HepG2 (cell line): ENCODE measurements at regions not wholly inside any gene's neighbourhood (a gene's known extent, or its start where the extent isn't known, plus 50 kb on each side); places are given as distances from the start of the nearest gene placed in this dataset.

Experiments
- E2F1 ChIP-seq: sonication (generic); formaldehyde crosslinking; IDR thresholded peaks from 2 replicates; pipeline ENCODE4 v1.5.0; 2020; ENCODE audit warnings: missing genetic modification reagents
- GPN1 ChIP-seq: sonication (generic); formaldehyde crosslinking; IDR thresholded peaks from 2 replicates; pipeline ENCODE4 v1.5.1; 2020; ENCODE audit warnings: missing genetic modification reagents, borderline replicate concordance
- HOXA7 ChIP-seq: sonication (generic); formaldehyde crosslinking; IDR thresholded peaks from 2 replicates; pipeline ENCODE4 v1.8.1; 2022; ENCODE audit warnings: mild to moderate bottlenecking, missing genetic modification reagents, moderate library complexity
- KAT8 ChIP-seq: IDR thresholded peaks from 2 replicates; pipeline ENCODE4 v1.6.1; 2016; ENCODE audit warnings: missing genetic modification reagents, missing compliant biosample characterization
- KLF6 ChIP-seq: IDR thresholded peaks from 2 replicates; pipeline ENCODE4 v1.8.0; 2016; ENCODE audit warnings: missing biosample characterization, missing genetic modification reagents
- POLR2A ChIP-seq, 2 experiments: IDR thresholded peaks; 2 replicates each; pipeline ENCODE4 v1.6.1; 2011; ENCODE audit warnings: low read depth in 2 of 2, low read length in 2 of 2, mild to moderate bottlenecking in 1 of 2, moderate library complexity in 1 of 2; ENCODE audit not compliant: insufficient read depth in 1 of 2
- TOE1 ChIP-seq: sonication (generic); formaldehyde crosslinking; IDR thresholded peaks from 2 replicates; pipeline ENCODE4 v1.4.0; 2020; ENCODE audit warnings: mild to moderate bottlenecking, missing genetic modification reagents
- TRIM24 ChIP-seq: sonication (generic); formaldehyde crosslinking; IDR thresholded peaks from 2 replicates; pipeline ENCODE4 v1.8.0; 2022; ENCODE audit warnings: mild to moderate bottlenecking, missing genetic modification reagents
- ZBTB43 ChIP-seq: sonication (generic); formaldehyde crosslinking; conservative IDR thresholded peaks from 2 replicates; pipeline ENCODE4 v1.4.0; 2020; ENCODE audit warnings: missing genetic modification reagents
- ZNF772 ChIP-seq: sonication (generic); formaldehyde crosslinking; IDR thresholded peaks from 2 replicates; pipeline ENCODE4 v1.5.0; 2020; ENCODE audit warnings: mild to moderate bottlenecking, missing genetic modification reagents
- TF ChIP-seq, protein P1 (sequence below): sonication (generic); formaldehyde crosslinking; IDR thresholded peaks from 2 replicates; pipeline ENCODE4 v1.5.0; 2020; ENCODE audit warnings: mild to moderate bottlenecking, missing genetic modification reagents, moderate library complexity
- TF ChIP-seq, protein P2 (sequence below): sonication (generic); formaldehyde crosslinking; IDR thresholded peaks from 2 replicates; pipeline ENCODE4 v1.5.1; 2020; ENCODE audit warnings: mild to moderate bottlenecking, missing genetic modification reagents, borderline replicate concordance
- TF ChIP-seq, protein P3 (sequence below): sonication (generic); formaldehyde crosslinking; IDR thresholded peaks from 2 replicates; pipeline ENCODE4 v1.4.0; 2020; ENCODE audit warnings: mild to moderate bottlenecking, missing genetic modification reagents, borderline replicate concordance

- no peak for TF ChIP-seq KLF6 (CRISPR knock-in tag)
- no peak for TF ChIP-seq ZBTB43
- TF ChIP-seq KAT8 (CRISPR knock-in tag) = no peak
- TF ChIP-seq, protein P1, sequence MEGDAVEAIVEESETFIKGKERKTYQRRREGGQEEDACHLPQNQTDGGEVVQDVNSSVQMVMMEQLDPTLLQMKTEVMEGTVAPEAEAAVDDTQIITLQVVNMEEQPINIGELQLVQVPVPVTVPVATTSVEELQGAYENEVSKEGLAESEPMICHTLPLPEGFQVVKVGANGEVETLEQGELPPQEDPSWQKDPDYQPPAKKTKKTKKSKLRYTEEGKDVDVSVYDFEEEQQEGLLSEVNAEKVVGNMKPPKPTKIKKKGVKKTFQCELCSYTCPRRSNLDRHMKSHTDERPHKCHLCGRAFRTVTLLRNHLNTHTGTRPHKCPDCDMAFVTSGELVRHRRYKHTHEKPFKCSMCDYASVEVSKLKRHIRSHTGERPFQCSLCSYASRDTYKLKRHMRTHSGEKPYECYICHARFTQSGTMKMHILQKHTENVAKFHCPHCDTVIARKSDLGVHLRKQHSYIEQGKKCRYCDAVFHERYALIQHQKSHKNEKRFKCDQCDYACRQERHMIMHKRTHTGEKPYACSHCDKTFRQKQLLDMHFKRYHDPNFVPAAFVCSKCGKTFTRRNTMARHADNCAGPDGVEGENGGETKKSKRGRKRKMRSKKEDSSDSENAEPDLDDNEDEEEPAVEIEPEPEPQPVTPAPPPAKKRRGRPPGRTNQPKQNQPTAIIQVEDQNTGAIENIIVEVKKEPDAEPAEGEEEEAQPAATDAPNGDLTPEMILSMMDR (CRISPR knock-in tag) = no peak
- no peak for TF ChIP-seq ZNF772 (CRISPR knock-in tag)
- TF ChIP-seq, protein P2, sequence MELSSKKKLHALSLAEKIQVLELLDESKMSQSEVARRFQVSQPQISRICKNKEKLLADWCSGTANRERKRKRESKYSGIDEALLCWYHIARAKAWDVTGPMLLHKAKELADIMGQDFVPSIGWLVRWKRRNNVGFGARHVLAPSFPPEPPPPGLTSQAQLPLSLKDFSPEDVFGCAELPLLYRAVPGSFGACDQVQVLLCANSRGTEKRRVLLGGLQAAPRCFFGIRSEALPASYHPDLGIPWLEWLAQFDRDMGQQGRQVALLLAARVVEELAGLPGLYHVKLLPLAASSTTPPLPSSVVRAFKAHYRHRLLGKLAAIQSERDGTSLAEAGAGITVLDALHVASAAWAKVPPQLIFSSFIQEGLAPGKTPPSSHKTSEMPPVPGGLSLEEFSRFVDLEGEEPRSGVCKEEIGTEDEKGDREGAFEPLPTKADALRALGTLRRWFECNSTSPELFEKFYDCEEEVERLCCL = no peak
- no peak for TF ChIP-seq GPN1 (CRISPR knock-in tag)
- TF ChIP-seq TRIM24 (CRISPR knock-in tag) = no peak
- no peak for TF ChIP-seq POLR2A (IDR thresholded peaks at IDR 0.05; ENCODE audit: insufficient read depth in 1 of 2, low read depth in 2 of 2, low read length in 2 of 2)
- TF ChIP-seq E2F1 (CRISPR knock-in tag) = no peak
- TF ChIP-seq, protein P3, sequence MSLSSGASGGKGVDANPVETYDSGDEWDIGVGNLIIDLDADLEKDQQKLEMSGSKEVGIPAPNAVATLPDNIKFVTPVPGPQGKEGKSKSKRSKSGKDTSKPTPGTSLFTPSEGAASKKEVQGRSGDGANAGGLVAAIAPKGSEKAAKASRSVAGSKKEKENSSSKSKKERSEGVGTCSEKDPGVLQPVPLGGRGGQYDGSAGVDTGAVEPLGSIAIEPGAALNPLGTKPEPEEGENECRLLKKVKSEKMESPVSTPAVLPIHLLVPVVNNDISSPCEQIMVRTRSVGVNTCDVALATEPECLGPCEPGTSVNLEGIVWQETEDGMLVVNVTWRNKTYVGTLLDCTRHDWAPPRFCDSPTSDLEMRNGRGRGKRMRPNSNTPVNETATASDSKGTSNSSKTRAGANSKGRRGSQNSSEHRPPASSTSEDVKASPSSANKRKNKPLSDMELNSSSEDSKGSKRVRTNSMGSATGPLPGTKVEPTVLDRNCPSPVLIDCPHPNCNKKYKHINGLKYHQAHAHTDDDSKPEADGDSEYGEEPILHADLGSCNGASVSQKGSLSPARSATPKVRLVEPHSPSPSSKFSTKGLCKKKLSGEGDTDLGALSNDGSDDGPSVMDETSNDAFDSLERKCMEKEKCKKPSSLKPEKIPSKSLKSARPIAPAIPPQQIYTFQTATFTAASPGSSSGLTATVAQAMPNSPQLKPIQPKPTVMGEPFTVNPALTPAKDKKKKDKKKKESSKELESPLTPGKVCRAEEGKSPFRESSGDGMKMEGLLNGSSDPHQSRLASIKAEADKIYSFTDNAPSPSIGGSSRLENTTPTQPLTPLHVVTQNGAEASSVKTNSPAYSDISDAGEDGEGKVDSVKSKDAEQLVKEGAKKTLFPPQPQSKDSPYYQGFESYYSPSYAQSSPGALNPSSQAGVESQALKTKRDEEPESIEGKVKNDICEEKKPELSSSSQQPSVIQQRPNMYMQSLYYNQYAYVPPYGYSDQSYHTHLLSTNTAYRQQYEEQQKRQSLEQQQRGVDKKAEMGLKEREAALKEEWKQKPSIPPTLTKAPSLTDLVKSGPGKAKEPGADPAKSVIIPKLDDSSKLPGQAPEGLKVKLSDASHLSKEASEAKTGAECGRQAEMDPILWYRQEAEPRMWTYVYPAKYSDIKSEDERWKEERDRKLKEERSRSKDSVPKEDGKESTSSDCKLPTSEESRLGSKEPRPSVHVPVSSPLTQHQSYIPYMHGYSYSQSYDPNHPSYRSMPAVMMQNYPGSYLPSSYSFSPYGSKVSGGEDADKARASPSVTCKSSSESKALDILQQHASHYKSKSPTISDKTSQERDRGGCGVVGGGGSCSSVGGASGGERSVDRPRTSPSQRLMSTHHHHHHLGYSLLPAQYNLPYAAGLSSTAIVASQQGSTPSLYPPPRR (CRISPR knock-in tag) = no peak
- no peak for TF ChIP-seq HOXA7
- no peak for TF ChIP-seq TOE1 (CRISPR knock-in tag)
Observed at GRCh38 chr13:38618336-38618735, 68.5 kb upstream of the FREM2 start.
